ENCODE measurements at regions not wholly inside any gene's neighbourhood (a gene's known extent, or its start where the extent isn't known, plus 50 kb on each side); places are given as distances from the start of the nearest gene placed in this dataset.

DNA sequence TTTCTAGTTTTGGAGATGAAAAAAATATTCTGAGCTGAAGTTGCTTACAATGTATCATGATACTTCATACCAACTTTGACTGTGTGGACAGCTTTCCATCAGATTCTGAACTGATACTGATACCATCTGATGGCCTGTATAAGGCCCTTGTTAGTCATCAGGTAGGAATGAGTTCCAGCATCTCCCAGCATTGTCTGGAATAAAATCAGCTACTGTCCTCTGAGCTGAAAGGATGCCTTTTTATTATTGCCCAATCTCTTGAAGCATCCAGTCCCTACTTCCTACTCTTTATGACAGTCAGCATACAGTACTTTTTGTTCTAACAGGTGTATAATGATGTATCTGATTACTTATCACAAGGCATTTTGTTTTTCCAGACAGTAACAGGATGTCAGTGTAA, 70.6 kb upstream of the EYA4 start:
- DNase-seq (ENCODE audit: insufficient read length, low spot score) = no peak
- no peak for FAIRE-seq

DNA sequence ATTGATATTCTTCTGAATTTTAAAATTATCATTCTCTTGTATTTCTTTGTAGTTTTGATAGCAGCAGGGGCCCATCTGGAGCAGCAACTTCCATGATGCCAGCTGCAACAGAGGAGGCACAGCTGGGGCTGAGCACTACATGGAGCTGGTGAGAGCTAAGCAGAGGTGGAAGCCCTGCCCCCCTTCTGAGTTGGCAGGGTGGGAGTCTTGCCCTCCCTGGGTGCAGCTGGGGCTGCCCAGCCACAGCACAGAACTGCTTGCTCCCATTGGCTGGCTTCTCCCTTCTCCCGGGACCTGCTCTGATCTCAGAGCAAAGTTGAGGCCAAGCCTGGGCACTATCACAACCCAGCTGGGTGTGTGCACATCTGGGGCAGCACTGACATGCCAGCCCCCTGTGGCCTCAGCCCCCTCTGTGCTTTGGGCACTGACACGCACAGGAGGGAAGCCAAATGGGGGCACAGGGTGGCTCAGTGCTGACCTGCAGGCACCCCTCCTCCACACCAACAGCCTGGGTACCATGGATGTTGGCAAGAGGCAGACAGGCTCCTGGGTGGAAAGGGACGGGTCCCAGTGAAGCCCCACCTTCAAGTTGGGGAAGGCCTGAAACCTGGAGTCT, 69.1 kb upstream of the EYA4 start:
- no peak for DNase-seq (ENCODE audit: insufficient read length, low spot score)
- no peak for FAIRE-seq

DNA sequence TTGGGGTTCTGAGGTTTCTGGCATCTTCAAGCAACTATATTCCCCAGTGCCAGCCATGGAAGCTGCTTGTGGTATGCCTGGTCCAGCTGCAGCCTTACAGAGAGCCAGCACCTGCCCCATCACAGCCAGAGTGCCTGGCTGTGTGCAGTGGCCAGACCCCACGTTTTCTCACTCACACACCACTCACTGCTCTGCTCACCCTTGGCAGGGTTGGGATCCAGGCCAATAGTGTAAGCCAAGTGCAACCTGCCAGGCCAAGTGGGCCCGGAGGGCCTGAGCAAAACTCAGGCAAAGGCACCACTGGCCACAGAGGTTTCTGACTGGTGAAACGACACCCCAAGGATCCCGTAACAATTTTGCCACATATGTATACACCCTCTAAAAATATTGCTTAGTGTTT, 67.9 kb upstream of the EYA4 start:
- FAIRE-seq (no peak), DNase-seq (ENCODE audit: insufficient read length, low spot score) (no peak)

- FAIRE-seq = no peak
- DNase-seq (ENCODE audit: insufficient read length, low spot score) = no peak
Measured at GRCh38 chr6:133179481-133179880, 61.7 kb upstream of the EYA4 start.

- no peak for FAIRE-seq
Measured at GRCh38 chr6:133183691-133184090, 57.5 kb upstream of the EYA4 start.

GRCh38 chr6:133184798-133185372, 56.3 kb upstream of the EYA4 start:
- DNase-seq (ENCODE audit: insufficient read length, low spot score) (peak; percentile 5), FAIRE-seq (no peak)

More at GRCh38 chr6:133183691-133184090, 57.5 kb upstream of the EYA4 start:
- DNase-seq (ENCODE audit: insufficient read length, low spot score) = no peak

DNA sequence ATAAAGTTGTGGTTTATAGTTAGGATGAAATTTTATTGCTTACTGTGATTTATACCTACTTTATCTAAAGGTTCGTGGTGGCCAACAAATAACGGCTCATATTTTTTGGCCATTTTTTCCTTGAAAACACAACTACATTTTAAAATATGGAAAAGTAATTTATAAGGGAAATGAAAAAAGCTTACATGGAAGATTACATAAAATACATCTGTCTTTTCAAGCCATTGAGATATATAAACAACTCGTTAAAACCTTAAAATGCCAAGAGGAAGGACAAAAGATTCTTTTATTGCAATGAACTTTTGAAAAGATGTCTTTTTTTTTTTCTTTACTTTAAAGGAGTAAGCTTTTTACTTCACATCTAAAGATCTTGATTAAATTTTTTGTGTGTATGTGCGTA, 55.4 kb upstream of the EYA4 start:
- DNase-seq (ENCODE audit: insufficient read length, low spot score) (no peak), FAIRE-seq (no peak)

DNA sequence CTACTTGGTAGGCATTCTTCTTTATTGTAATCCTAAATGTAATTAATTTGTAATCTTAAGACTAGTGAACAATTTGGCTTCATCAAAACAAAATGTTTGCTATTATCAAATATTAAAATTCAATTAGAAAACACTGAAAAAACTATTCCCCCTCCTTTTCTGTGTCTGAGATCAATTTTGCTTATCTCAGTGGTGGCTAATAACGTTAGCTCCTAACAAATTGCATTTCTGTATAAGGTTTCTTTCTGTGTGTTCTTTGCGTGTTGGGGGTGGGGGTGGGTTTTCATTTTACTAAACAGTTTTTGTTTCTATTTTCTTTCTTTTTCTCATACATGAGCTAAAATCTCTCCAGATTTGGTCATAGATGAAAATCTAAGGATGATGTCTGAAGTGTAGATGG, 54.0 kb upstream of the EYA4 start:
- DNase-seq (ENCODE audit: insufficient read length, low spot score) = no peak
- FAIRE-seq = no peak

DNA sequence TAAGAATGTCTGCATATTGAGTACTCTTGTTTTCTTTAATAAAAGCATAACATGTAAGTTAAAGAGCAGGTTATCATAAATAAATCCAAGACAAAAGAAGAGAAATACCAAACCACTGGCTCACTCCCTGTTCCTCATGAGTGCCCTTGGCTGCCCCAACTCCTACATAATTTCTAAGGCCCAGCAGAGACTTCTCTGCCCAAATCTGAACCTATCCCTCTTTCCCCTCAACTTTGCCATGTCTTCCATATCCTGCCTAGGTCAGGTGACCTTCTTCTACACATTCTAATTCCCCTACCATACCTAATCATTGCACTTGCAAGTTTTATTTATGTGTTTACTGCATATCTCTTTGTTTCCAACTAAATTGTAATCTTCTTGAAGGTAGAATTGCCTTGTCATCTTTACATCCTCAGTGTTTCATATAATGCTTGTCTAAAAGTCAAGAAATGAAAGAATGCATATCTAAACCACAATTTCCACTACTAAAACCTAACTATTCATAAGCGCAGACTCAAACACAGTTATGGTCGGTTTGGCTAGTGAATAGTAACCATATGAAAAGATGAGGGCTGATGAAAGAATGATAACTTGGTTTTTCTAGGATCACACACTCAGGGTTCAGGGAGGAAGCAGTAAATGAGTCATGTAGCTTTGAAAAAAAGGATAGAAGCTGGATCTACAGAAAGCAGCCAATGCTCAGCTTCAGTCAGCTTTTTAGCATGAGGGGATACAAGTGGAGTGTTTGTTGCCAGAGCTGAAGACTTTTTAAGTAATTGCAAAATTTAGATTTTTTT, 53.3 kb upstream of the EYA4 start:
- DNase-seq (ENCODE audit: insufficient read length, low spot score) (no peak), FAIRE-seq (no peak)

DNA sequence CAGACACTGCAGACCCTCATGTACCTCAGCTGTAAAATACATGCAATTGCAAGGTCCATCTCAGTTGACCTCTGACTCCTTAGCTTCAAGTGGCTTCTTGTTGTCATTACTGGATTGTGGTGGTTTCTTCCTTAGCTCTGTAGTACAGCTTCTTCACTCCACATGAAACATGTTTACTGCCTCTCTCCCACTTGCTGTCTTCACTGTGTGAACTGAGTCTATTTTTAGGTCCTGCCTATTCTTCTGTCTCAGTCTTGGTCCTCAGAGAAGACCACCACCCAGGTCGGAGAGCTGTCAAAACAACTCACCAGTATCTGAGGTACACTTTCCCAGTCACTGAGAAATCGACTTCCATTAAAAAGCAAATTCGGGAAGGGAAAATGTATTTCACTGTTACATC, 50.2 kb upstream of the EYA4 start:
- FAIRE-seq (no peak), DNase-seq (ENCODE audit: insufficient read length, low spot score) (no peak)

GRCh38 chr6:133191323-133191722, 49.8 kb upstream of the EYA4 start:
- DNase-seq (ENCODE audit: insufficient read length, low spot score) (no peak), FAIRE-seq (no peak)

All from HTR-8/SVneo (cell line).